ENCODE measurements at regions not wholly inside any gene's neighbourhood (a gene's known extent, or its start where the extent isn't known, plus 50 kb on each side); places are given as distances from the start of the nearest gene placed in this dataset.
A peak's percentile ranks its signal among the peaks of the same experiment; 100 is the strongest.

- Mint-ChIP-seq H3K27ac (no peak overlapping the region), H3K36me3 (ENCODE audit: low read depth) (no peaks in the 10 kb centered on the region), H3K4me3 (no peak overlapping the region), H3K4me1 (ENCODE audit: low read depth) (peaks cover 22% of the 10 kb centered on the region), H3K9me3 (no peaks in the 10 kb centered on the region), H3K27me3 (peaks cover 22% of the 10 kb centered on the region)
- DNase-seq: no peak
These were observed 150.9 kb upstream of the COBL start for GRCh38 chr7:51467384-51468017.

GRCh38 chr7:51459809-51460208 lies 143.2 kb upstream of the COBL start:
- DNase-seq: no peak
- Mint-ChIP-seq H3K36me3 (ENCODE audit: low read depth) (no peaks in the 10 kb centered on the region), H3K4me3 (no peak overlapping the region), H3K27me3 (no peaks in the 10 kb centered on the region), H3K4me1 (ENCODE audit: low read depth) (no peaks in the 10 kb centered on the region), H3K27ac (no peak overlapping the region), H3K9me3 (no peaks in the 10 kb centered on the region)

- H3K27ac Mint-ChIP-seq: no peak overlapping the region
- DNase-seq: no peak
- H3K9me3 Mint-ChIP-seq: no peaks in the 10 kb centered on the region
- no peaks in the 10 kb centered on the region for H3K36me3 Mint-ChIP-seq (ENCODE audit: low read depth)
- no peak overlapping the region for H3K4me3 Mint-ChIP-seq
- no peaks in the 10 kb centered on the region for H3K27me3 Mint-ChIP-seq
- no peaks in the 10 kb centered on the region for H3K4me1 Mint-ChIP-seq (ENCODE audit: low read depth)
These were observed 142.1 kb upstream of the COBL start for GRCh38 chr7:51458693-51459092.

DNA sequence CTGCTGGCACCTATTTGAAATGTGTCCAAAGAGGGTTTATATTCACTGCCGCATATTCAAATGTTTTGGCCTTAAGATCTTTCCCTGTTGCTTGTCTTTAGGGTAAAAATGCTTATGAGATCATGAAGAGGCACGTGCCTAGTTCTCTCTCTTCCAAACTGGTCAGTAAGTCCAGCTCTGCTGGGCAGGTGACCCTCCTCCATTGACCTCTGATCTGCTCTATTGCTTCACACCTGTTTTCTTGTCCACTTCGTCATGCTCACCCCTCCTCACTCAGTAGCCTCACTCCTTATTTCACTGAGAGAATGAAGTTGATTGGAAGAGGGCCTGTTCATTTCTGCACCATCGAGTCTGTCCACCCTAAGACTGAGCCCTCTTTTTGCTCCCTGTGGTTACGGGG lies 140.5 kb upstream of the COBL start:
- Mint-ChIP-seq H3K27me3 (no peaks in the 10 kb centered on the region), H3K36me3 (ENCODE audit: low read depth) (no peaks in the 10 kb centered on the region), H3K9me3 (no peaks in the 10 kb centered on the region), H3K27ac (no peak overlapping the region), H3K4me3 (no peak overlapping the region), H3K4me1 (ENCODE audit: low read depth) (no peaks in the 10 kb centered on the region)
- DNase-seq: no peak

GRCh38 chr7:51456431-51457060 lies 139.9 kb upstream of the COBL start:
- Mint-ChIP-seq H3K36me3 (ENCODE audit: low read depth) (no peaks in the 10 kb centered on the region), H3K4me1 (ENCODE audit: low read depth) (no peaks in the 10 kb centered on the region), H3K4me3 (no peak overlapping the region), H3K9me3 (no peaks in the 10 kb centered on the region), H3K27me3 (no peaks in the 10 kb centered on the region), H3K27ac (no peak overlapping the region)
- no peak for DNase-seq

DNA sequence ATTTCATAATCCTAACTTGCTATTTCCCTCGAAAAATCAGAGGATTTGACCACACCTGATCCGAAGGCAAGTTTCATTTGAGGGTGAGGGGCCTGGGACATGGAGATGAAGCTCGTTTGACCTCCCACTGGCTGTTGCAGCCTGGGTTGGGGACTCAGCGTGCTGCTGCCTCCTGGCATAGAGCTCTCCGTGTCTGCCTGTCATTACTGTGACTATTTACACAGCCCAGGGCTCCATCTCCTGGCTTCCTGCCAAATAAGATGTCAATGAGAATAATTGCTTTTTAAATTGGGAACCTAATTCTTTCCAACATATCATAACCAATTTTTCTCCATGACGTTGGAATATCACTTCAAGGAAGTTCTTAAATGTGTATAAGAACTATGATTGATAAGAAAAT lies 139.3 kb upstream of the COBL start:
- no peak overlapping the region for H3K4me3 Mint-ChIP-seq
- H3K9me3 Mint-ChIP-seq: no peaks in the 10 kb centered on the region
- H3K27ac Mint-ChIP-seq: no peak overlapping the region
- H3K36me3 Mint-ChIP-seq (ENCODE audit: low read depth): no peaks in the 10 kb centered on the region
- H3K4me1 Mint-ChIP-seq (ENCODE audit: low read depth): no peaks in the 10 kb centered on the region
- DNase-seq: no peak
- no peaks in the 10 kb centered on the region for H3K27me3 Mint-ChIP-seq

GRCh38 chr7:51455513-51455912 lies 138.9 kb upstream of the COBL start:
- Mint-ChIP-seq H3K27ac (no peak overlapping the region), H3K36me3 (ENCODE audit: low read depth) (no peaks in the 10 kb centered on the region), H3K4me3 (no peak overlapping the region), H3K4me1 (ENCODE audit: low read depth) (no peaks in the 10 kb centered on the region), H3K27me3 (no peaks in the 10 kb centered on the region), H3K9me3 (no peaks in the 10 kb centered on the region)
- no peak for DNase-seq

- Mint-ChIP-seq H3K27ac (no peak overlapping the region), H3K4me3 (no peak overlapping the region), H3K4me1 (ENCODE audit: low read depth) (no peaks in the 10 kb centered on the region), H3K27me3 (peaks cover 1% of the 10 kb centered on the region), H3K36me3 (ENCODE audit: low read depth) (no peaks in the 10 kb centered on the region), H3K9me3 (no peaks in the 10 kb centered on the region)
- DNase-seq: no peak
These were observed 138.5 kb upstream of the COBL start for GRCh38 chr7:51455086-51455485.

- H3K27ac Mint-ChIP-seq: no peak overlapping the region
- no peaks in the 10 kb centered on the region for H3K4me1 Mint-ChIP-seq (ENCODE audit: low read depth)
- no peaks in the 10 kb centered on the region for H3K36me3 Mint-ChIP-seq (ENCODE audit: low read depth)
- H3K9me3 Mint-ChIP-seq: no peaks in the 10 kb centered on the region
- no peak for DNase-seq
- no peak overlapping the region for H3K4me3 Mint-ChIP-seq
- H3K27me3 Mint-ChIP-seq: peaks cover 3% of the 10 kb centered on the region
These were observed 136.1 kb upstream of the COBL start for GRCh38 chr7:51452694-51453093.

- Mint-ChIP-seq H3K4me1 (ENCODE audit: low read depth) (no peaks in the 10 kb centered on the region), H3K36me3 (ENCODE audit: low read depth) (no peaks in the 10 kb centered on the region), H3K27ac (no peak overlapping the region), H3K9me3 (no peaks in the 10 kb centered on the region), H3K27me3 (peaks cover 3% of the 10 kb centered on the region), H3K4me3 (no peak overlapping the region)
- DNase-seq: no peak
These were observed 135.3 kb upstream of the COBL start for GRCh38 chr7:51451751-51452476.

GRCh38 chr7:51450541-51450940 lies 133.9 kb upstream of the COBL start:
- DNase-seq: no peak
- no peak overlapping the region for H3K4me3 Mint-ChIP-seq
- H3K9me3 Mint-ChIP-seq: no peaks in the 10 kb centered on the region
- H3K4me1 Mint-ChIP-seq (ENCODE audit: low read depth): no peaks in the 10 kb centered on the region
- peaks cover 3% of the 10 kb centered on the region for H3K27me3 Mint-ChIP-seq
- no peak overlapping the region for H3K27ac Mint-ChIP-seq
- H3K36me3 Mint-ChIP-seq (ENCODE audit: low read depth): no peaks in the 10 kb centered on the region

DNA sequence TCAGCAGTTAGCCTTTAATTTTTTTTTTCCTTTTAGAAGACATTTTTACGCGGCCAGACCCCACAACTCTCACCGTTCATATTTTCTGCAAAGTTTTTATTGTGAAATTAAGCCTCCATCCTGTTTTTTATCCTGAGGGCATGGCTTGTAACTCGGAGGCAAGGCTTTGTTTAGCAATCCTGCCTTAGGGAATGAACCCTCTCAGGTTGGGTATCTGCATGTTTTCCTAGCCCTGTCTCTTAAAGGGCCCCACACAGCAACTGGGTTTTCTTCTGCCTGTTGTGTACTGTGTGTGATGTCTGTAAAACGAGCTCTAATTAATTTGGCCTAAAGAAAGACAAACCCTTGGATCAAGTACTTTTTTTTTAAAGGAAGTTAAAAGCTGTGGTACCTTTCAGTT lies 130.2 kb upstream of the COBL start:
- Mint-ChIP-seq H3K4me1 (ENCODE audit: low read depth) (no peaks in the 10 kb centered on the region), H3K36me3 (ENCODE audit: low read depth) (no peaks in the 10 kb centered on the region), H3K9me3 (peaks cover 8% of the 10 kb centered on the region), H3K4me3 (no peak overlapping the region), H3K27me3 (peaks cover 3% of the 10 kb centered on the region), H3K27ac (no peak overlapping the region)
- no peak for DNase-seq

GRCh38 chr7:51446356-51446755 lies 129.7 kb upstream of the COBL start:
- no peak overlapping the region for H3K4me3 Mint-ChIP-seq
- DNase-seq: no peak
- peaks cover 8% of the 10 kb centered on the region for H3K9me3 Mint-ChIP-seq
- peaks cover 3% of the 10 kb centered on the region for H3K27me3 Mint-ChIP-seq
- no peaks in the 10 kb centered on the region for H3K36me3 Mint-ChIP-seq (ENCODE audit: low read depth)
- no peaks in the 10 kb centered on the region for H3K4me1 Mint-ChIP-seq (ENCODE audit: low read depth)
- no peak overlapping the region for H3K27ac Mint-ChIP-seq

DNA sequence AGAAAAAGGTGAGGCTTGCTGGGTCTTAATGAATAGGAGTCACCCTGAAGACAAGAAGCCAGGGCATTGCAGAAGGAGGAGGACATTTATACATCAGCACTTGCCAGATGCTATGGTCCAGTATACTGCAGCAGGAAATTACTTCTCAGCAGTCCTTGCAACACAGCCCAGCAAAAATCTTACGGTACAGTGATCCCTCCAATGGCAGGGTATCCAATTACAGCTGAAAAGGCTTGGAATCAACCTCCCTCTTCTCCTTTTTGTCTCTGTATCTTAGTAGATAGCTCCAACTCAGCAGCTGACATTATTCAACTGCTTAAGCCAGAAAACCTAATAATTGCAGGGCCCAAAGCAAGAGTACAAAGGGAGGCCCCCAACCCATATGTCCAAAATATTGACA lies 128.3 kb upstream of the COBL start:
- no peak overlapping the region for H3K4me3 Mint-ChIP-seq
- no peak for DNase-seq
- H3K9me3 Mint-ChIP-seq: peaks cover 8% of the 10 kb centered on the region
- no peaks in the 10 kb centered on the region for H3K36me3 Mint-ChIP-seq (ENCODE audit: low read depth)
- no peaks in the 10 kb centered on the region for H3K4me1 Mint-ChIP-seq (ENCODE audit: low read depth)
- H3K27me3 Mint-ChIP-seq: peaks cover under 1% of the 10 kb centered on the region
- no peak overlapping the region for H3K27ac Mint-ChIP-seq

DNA sequence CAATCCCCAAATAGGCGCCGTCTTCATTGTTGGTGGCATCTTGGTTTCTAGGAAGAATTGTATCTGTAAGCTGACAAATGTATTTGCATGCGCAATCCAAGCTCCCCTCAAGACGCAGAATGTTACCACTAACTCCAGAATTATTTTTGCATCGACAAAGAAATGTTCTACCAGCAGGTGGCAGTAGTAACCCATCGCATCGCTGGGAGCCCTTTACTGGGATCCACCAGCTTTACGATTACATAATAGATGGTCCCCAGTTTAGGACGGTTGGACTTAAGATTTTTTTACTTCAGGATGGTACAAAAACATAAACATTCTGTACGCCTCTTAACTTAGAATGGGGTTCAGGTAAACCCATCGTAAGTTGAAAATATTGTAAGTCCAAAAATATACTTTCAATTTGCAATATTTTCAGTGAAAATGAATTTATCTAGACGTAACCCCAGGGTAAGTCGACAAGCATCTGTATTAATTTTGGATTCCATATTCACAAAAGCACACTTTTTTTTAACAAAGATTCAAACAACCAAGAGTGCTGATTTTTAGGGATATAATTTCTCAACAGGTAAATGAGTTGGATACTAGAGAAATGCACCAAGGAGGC lies 114.0 kb upstream of the COBL start:
- no peak overlapping the region for H3K27ac Mint-ChIP-seq

More for the DNA sequence above, 114.0 kb upstream of the COBL start:
- H3K36me3 Mint-ChIP-seq (ENCODE audit: low read depth): no peaks in the 10 kb centered on the region
- DNase-seq: peak; percentile 34
- H3K9me3 Mint-ChIP-seq: no peaks in the 10 kb centered on the region
- no peak overlapping the region for H3K4me3 Mint-ChIP-seq
- H3K27me3 Mint-ChIP-seq: peaks cover 9% of the 10 kb centered on the region
- H3K4me1 Mint-ChIP-seq (ENCODE audit: low read depth): peaks cover 3% of the 10 kb centered on the region

Data from activated T-cell treated with anti-CD3 and anti-CD28 coated beads, Interleukin-2, amount 50 U/mL, for 24 hours (primary cell).